ENCODE measurements at regions not wholly inside any gene's neighbourhood (a gene's known extent, or its start where the extent isn't known, plus 50 kb on each side); places are given as distances from the start of the nearest gene placed in this dataset.
"Not testable (repeated sequence)": the region's sequence is repeated elsewhere in the genome, so short reads cannot be mapped to it uniquely, and the experiment has no call there.

DNA sequence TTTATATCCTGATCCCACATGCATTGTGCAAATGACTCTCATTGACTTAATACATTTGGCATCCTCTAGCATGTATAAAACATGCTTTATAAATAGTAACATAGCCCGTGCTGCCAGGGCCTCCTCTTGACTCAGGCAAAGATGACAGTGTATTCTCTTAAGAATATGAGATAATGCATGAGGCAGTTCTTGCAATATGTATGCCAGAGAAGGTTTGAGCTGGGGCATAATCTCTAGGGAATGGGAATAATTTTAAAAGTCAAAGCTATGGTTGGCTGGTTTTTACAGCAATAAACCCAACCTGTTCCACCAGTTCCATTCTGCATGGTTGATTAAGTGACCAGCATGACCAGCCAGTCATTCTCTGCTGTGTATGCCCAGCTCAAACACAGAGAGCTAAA is 179.0 kb upstream of the PFN2 start:
- DNase-seq: no peak

- no peak for DNase-seq
Observed at GRCh38 chr3:150148227-150148626, 177.5 kb upstream of the PFN2 start.

DNA sequence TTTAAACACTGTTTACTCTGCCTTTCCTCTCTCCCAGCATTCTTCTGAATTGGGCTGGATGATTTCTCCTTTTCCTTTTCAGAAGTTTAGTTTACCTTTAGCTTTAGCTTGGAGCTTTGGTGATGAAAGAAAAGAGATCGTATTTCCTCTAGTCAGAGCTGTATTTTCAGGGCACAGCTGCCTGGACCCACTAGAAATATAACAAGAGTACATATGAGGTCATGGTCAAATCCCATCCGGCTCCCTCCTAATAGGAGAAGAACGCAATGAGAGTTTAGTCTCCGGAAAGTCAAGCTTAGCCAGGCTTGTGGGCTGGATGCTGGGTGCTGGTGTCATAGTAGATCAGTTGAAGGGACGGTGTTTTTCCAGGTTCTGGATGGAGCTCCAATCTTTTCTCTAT is 177.1 kb upstream of the PFN2 start:
- DNase-seq: no peak

GRCh38 chr3:150146991-150147761 is 176.5 kb upstream of the PFN2 start:
- DNase-seq: no peak

GRCh38 chr3:150145659-150146058 is 175.0 kb upstream of the PFN2 start:
- no peak for DNase-seq

- DNase-seq: no peak
Observed at GRCh38 chr3:150144191-150144708, 173.6 kb upstream of the PFN2 start.

GRCh38 chr3:150142936-150143335 is 172.2 kb upstream of the PFN2 start:
- no peak for DNase-seq

DNA sequence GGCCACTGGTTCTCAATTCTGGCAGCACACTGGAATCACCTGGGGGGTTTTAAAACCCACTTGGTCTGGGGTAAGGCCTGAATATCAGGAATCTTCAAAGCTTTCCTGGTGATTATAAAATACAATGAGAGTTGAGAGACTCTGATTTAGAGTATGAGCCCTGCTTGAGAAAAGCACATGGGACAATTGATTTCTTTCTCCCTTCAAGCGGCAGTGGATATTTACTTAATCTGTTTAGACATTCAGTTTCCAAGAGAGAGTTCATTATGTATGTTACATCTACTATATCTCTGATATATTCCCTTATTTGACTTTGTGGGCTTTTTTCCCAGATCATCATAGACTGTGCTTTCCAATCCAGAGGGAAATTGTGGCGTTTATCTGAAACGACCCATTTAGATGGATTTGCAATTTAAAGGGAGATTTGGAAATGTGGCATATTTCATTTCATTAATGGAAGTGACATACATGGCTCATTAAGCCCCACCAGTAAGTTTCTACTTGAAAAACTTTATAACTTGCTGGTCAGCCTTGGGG is 171.2 kb upstream of the PFN2 start:
- DNase-seq: no peak

DNA sequence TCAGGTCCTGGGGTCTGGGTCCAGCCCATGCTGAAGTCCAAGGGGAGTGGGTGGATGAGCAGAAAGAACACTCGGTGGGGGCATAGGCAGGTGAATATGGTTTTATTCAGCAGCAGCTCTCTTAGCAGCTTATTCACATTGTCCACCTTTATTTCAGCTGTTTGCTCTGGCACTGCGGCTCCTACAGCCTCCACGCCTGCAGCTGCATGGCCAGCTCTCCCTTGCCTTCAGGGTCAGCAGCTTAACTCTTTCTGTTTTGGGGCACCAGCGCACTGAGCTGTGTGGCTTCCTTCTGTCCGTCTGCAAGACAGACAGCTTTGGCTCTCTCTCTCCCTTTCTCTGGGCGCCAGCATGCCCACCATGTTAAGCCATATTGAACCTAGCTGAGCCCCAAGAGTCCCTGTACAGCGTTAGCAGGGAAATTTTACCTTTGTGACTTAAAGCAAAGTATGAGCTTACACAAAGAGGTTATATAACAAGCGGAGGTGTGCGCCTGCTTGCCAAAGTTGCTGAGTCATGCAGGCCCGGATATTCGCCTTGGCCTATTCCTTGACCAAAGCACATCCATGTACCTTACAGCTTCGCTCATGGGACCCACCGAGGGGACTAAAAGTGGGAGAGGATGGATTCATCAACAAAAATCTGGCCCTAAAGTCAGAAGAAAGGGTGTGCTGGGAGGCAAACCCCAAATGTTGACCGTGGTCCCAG is 170.1 kb upstream of the PFN2 start:
- DNase-seq: no peak

DNA sequence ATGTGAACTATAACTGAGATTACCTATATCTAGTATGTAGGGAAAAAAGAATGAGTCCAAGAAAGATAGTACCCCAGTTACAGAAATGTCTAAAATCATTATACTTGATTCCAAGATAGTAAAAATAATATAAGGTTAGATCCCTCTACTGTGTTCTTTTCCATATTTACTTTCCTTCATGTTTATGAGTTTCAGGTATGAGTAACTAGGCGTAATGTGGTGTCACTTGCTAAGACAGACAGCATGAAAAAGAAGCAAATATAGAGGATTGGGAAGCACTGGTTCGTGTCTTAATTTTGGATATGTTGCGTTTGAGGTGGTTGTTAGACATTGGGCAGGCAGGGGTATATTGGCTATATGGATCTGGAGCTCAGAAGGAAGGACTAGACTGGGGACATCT is 168.1 kb upstream of the PFN2 start:
- no peak for DNase-seq

- no peak for DNase-seq
Observed at GRCh38 chr3:150136242-150136641, 165.5 kb upstream of the PFN2 start.

DNA sequence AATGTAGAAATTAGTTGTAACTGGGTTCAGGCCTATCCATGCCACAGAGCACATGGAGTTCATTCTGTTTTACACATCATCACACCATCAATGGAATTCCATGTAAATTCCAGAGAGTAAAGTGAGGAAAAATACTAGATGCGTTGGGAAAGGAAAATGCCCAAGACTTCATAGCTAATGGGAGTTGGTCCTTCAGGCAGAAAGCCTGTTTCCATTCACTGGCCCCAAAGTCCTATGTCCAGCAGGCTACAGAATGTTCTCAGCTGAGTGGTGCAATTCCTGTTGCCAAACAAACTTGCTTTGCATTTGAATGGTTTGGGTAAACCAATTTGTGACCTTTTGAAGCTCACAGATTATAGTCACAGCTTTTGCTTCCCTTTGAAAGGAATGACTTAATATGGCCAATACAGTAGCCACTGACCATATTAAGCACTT is 164.6 kb upstream of the PFN2 start:
- no peak for DNase-seq

- no peak for DNase-seq
Observed at GRCh38 chr3:150133293-150133692, 162.6 kb upstream of the PFN2 start.

GRCh38 chr3:150132101-150132749 is 161.5 kb upstream of the PFN2 start:
- no peak for DNase-seq

GRCh38 chr3:150131663-150132062 is 161.0 kb upstream of the PFN2 start:
- no peak for DNase-seq

DNA sequence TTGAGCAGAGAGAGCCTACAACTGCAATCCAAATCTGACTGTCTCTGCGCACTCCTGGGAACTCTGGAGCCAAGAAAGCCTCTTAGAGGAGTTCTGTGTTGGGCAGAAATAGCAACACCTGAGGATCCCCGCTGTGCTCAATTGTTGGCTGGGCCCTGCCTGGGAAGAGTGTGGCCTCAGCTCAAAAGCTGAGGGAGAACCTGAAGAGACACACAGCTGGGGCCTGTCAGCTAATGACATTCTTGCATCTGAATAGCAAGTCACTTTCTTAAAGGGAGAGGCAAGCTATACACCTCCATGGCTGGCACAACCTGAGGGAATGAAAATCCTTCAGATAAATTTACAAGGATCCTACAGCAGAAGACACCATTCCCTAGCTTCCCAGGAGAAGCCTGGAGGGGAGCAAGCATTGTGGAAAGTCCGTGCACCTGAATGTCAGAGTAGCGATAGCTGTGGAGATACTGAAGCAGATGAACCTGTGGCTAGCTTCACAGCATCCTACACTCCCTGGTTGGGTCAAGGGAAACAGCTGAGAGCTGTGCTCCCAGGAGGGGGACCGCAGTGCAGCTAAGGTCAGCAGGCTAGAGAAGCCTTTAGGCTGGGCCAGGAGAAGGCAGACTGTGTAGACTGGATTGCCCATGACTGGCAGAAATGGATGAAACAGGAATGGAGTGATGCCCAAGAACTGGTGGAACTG is 159.9 kb upstream of the PFN2 start:
- no peak for DNase-seq

GRCh38 chr3:150129166-150129565 is 158.5 kb upstream of the PFN2 start:
- DNase-seq: no peak

DNA sequence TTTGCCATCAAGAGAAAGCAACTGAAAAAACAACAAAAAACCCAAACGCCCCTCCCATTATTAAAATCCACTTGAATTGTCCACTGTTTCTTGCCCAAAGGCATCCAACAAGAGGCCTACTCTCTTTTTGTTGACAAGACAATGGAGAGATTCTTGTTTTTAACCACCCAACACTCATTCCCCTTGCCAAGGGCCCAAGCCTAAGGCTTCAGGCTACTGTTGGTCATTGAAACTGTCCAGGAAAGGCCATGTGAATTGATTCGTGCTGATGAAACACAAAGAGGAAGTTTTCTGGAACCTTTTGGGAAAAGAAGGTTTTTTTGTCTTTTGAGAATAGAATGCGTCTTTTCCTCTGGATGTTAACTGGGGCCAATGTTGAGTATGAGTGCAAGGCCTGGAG is 157.4 kb upstream of the PFN2 start:
- DNase-seq: no peak

- DNase-seq: no peak
Observed at GRCh38 chr3:150127011-150127490, 156.4 kb upstream of the PFN2 start.

- DNase-seq: no peak
Observed at GRCh38 chr3:150124142-150124541, 153.4 kb upstream of the PFN2 start.

DNA sequence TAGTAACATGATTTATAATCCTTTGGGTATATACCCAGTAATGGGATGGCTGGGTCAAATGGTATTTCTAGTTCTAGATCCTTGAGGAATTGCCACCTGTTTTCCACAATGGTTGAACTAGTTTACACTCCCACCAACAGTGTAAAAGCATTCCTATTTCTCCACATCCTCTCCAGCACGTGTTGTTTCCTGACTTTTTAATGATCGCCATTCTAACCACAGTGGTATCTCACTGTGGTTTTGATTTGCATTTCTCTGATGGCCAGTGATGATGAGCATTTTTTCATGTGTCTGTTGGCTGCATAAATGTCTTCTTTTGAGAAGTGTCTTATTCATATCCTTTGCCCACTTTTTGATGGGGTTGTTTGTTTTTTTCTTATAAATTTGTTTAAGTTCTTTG is 152.6 kb upstream of the PFN2 start:
- not testable (repeated sequence) for DNase-seq

DNA sequence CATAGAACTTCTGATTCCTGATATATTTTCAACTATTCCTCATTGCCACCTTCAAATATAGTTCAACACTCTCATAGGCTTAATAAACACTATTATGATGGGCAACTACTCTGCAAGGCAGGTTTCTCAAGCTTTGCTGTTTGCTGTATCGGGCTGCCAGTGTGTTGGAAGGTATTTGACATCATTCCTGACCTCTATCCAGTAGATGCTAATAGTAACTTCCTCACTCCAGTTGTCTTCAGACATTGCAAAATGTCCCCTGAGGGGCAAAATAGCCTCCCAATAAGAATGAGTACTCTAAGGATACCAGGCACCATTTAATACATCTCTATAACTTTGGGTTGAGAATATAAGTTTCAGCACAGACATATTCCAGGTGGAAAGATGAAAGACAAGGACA is 147.5 kb upstream of the PFN2 start:
- DNase-seq: no peak

- no peak for DNase-seq
Observed at GRCh38 chr3:150117076-150117475, 146.4 kb upstream of the PFN2 start.

Data from NCI-H1048 (cell line).